Fibroblast of lung (primary cell): ENCODE measurements at regions not wholly inside any gene's neighbourhood (a gene's known extent, or its start where the extent isn't known, plus 50 kb on each side); places are given as distances from the start of the nearest gene placed in this dataset.

ENCODE experiments used
- DNase-seq, 2 donors: peaks; one replicate each; pipeline versions ENCODE4 v3.0.0 to v3.0.0-alpha.2; 2010; ENCODE audit warnings: low read depth in 2 of 2
- H2AFZ ChIP-seq: 2 replicates; pipeline ENCODE4 v1.5.1; 2012; ENCODE audit warnings: low read length, control low read depth, inconsistent platforms
- H3K27ac ChIP-seq: 2 replicates; pipeline ENCODE4 v1.5.1; 2011; ENCODE audit warnings: low read length, control low read depth; ENCODE audit not compliant: insufficient read depth
- H3K27me3 ChIP-seq: 2 replicates; pipeline ENCODE4 v1.5.1; 2011; ENCODE audit warnings: mild to moderate bottlenecking, low read length; ENCODE audit not compliant: control insufficient read depth, insufficient read depth
- H3K36me3 ChIP-seq: 2 replicates; pipeline ENCODE4 v1.5.1; 2011; ENCODE audit warnings: low read length; ENCODE audit not compliant: control insufficient read depth, insufficient read depth
- H3K4me1 ChIP-seq: 2 replicates; pipeline ENCODE4 v1.5.1; 2011; ENCODE audit warnings: low read length; ENCODE audit not compliant: control insufficient read depth, insufficient read depth; ENCODE audit errors: extremely low read depth
- H3K4me2 ChIP-seq: 2 replicates; pipeline ENCODE4 v1.5.1; 2011; ENCODE audit warnings: low read length, control low read depth; ENCODE audit not compliant: insufficient read depth; ENCODE audit errors: extremely low read depth
- H3K4me3 ChIP-seq, 4 experiments: fragments of 200-600 bp in 1 of 4; sonication (generic) in 1 of 4; replicated peaks in 1 of 4; 2 replicates each; pipeline ENCODE4 v1.5.1; 2011 to 2016; ENCODE audit warnings: low read length in 4 of 4, low read depth in 3 of 4, mild to moderate bottlenecking in 3 of 4, control low read depth in 2 of 4, inconsistent platforms in 1 of 4, mixed read lengths in 1 of 4; ENCODE audit not compliant: insufficient read depth in 1 of 4; ENCODE audit errors: control extremely low read depth in 1 of 4
- H3K79me2 ChIP-seq: 2 replicates; pipeline ENCODE4 v1.5.1; 2012; ENCODE audit warnings: mild to moderate bottlenecking, low read length, inconsistent platforms; ENCODE audit not compliant: control insufficient read depth, insufficient read depth
- H3K9ac ChIP-seq: 2 replicates; pipeline ENCODE4 v1.5.1; 2011; ENCODE audit warnings: mild to moderate bottlenecking, low read length, control low read depth; ENCODE audit not compliant: insufficient read depth
- H3K9me3 ChIP-seq: 2 replicates; pipeline ENCODE4 v1.5.1; 2012; ENCODE audit warnings: low read depth, low read length; ENCODE audit not compliant: control insufficient read depth, insufficient read depth
- H4K20me1 ChIP-seq: 2 replicates; pipeline ENCODE4 v1.5.1; 2011; ENCODE audit warnings: low read length; ENCODE audit not compliant: control insufficient read depth, insufficient read depth; ENCODE audit errors: extremely low read depth
- CTCF ChIP-seq, 2 donors: IDR thresholded peaks in 1 of 2; conservative IDR thresholded peaks in 1 of 2; 1 replicate in 1 of 2; 2 replicates in 1 of 2; pipeline ENCODE4 v1.5.1; 2011 to 2012; ENCODE audit warnings: low read length in 2 of 2, control low read depth in 1 of 2, inconsistent platforms in 1 of 2, low read depth in 1 of 2, mild to moderate bottlenecking in 1 of 2
- EZH2 ChIP-seq: IDR thresholded peaks from 2 replicates; pipeline ENCODE4 v1.5.1; 2012; ENCODE audit warnings: low read length, control low read depth, mild to moderate bottlenecking; ENCODE audit errors: missing control alignments

DNA sequence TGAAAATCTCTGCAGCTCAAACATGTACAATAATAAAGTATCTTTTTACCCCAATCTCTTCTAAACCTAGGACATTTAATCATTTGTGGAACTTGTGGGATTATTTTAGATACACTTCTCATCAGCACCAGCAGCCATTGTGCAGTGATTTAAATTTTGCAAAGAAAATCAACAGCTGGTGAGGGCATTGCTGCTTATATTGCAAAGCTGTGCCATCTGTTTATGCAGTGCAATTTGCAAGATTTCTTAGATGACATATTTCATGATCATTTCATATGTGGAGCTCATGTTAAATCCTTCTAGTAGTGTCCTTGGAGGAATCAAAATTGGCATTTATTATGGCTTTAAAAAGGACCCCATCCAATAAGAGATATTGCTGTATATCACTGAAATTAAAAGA lies 320.7 kb downstream of the BTG1 start:
- DNase-seq, result no peak
- Histone ChIP-seq H3K79me2 (no peaks in the 10 kb centered on the region), H3K4me2 (no peak overlapping the region), H4K20me1 (no peaks in the 10 kb centered on the region), H3K27ac (no peak overlapping the region), H3K36me3 (no peaks in the 10 kb centered on the region), H3K9me3 (no peaks in the 10 kb centered on the region), H3K4me3 (no peak overlapping the region), H3K4me1 (no peaks in the 10 kb centered on the region), H2AFZ (no peak overlapping the region), H3K27me3 (no peaks in the 10 kb centered on the region), H3K9ac (no peak overlapping the region)
- TF ChIP-seq CTCF (conservative IDR thresholded peaks at IDR 0.05 in 1 of 2, IDR thresholded peaks at IDR 0.05 in 1 of 2; ENCODE audit: low read depth in 1 of 2, low read length in 2 of 2) (no peak), EZH2 (no peak)

- H3K9me3 ChIP-seq, result no peaks in the 10 kb centered on the region
- no peak overlapping the region for H3K4me2 ChIP-seq
- no peak overlapping the region for H2AFZ ChIP-seq
- no peak for TF ChIP-seq CTCF (conservative IDR thresholded peaks at IDR 0.05 in 1 of 2, IDR thresholded peaks at IDR 0.05 in 1 of 2; ENCODE audit: low read depth in 1 of 2, low read length in 2 of 2)
- TF ChIP-seq EZH2, result no peak
- no peak overlapping the region for H3K27ac ChIP-seq
- H3K4me3 ChIP-seq, result no peak overlapping the region
- DNase-seq, result peak in 1 of 2 donors; percentile 19
- H3K27me3 ChIP-seq, result no peaks in the 10 kb centered on the region
- no peaks in the 10 kb centered on the region for H3K36me3 ChIP-seq
- H3K79me2 ChIP-seq, result no peaks in the 10 kb centered on the region
- no peaks in the 10 kb centered on the region for H4K20me1 ChIP-seq
- no peak overlapping the region for H3K9ac ChIP-seq
- no peaks in the 10 kb centered on the region for H3K4me1 ChIP-seq
Measured at GRCh38 chr12:91819132-91819447, 326.6 kb downstream of the BTG1 start.

DNA sequence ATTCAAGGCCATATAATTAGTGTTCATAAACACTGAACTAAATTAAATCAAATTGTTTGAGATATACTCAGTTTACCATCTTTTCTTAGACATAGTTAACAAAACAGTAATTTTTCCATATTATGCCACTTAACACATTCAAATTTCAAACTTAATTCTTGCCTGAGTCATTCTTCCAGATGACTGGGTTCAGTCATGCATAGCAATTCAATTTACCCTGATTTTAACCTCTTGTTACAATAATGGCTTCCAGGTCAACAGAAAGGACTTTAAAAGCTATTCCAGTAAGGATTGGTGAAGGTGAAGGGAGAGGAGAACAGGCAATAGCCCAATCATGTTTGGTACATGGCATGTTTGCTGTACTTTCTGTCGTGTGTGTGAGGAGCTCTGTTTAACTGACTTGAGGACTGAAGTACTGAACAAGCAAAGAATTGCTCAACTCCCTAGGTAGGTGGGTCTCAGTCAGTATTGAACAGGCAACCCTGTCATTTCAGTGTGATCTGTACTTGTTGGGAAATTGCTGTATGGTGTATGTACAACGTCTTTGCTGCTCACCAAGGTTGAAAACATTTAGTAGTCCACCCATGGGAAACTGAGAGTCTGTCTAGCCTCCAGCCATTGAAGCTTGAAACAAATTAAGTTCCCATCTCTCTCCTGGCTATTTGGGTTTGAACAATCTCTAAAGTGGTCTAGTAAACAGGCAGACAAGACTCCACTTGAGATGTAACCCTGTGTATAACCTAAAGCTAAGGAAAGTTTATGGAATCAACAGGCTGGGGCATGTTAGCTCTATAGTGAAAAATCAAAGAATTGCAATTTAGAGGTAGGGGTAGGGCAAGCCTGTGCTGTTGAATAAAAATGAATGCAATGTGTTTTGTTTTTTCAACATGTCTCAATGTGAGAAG lies 327.2 kb downstream of the BTG1 start:
- peak in 1 of 2 donors; percentile 45 for DNase-seq
- Histone ChIP-seq H3K27ac (no peak overlapping the region), H3K4me3 (no peak overlapping the region), H3K9me3 (no peaks in the 10 kb centered on the region), H3K4me2 (no peak overlapping the region), H3K9ac (no peak overlapping the region), H3K79me2 (no peaks in the 10 kb centered on the region), H2AFZ (no peak overlapping the region), H3K27me3 (no peaks in the 10 kb centered on the region), H3K4me1 (no peaks in the 10 kb centered on the region), H3K36me3 (no peaks in the 10 kb centered on the region), H4K20me1 (no peaks in the 10 kb centered on the region)
- TF ChIP-seq EZH2 (no peak), CTCF (conservative IDR thresholded peaks at IDR 0.05 in 1 of 2, IDR thresholded peaks at IDR 0.05 in 1 of 2; ENCODE audit: low read depth in 1 of 2, low read length in 2 of 2) (no peak)
